NOMO-1 treated with DMSO at 0.1 percent for 48 hours (cell line): ENCODE measurements at regions not wholly inside any gene's neighbourhood (a gene's known extent, or its start where the extent isn't known, plus 50 kb on each side); places are given as distances from the start of the nearest gene placed in this dataset.

Experiments
- DNase-seq: peaks from one replicate; lab custom pipeline; 2025; ENCODE audit not compliant: unreplicated experiment; lab: John Stamatoyannopoulos, UW

GRCh38 chr5:39502704-39503103 is 77.9 kb upstream of the DAB2 start:
- DNase-seq, result no peak

GRCh38 chr5:39501397-39501796 is 76.6 kb upstream of the DAB2 start:
- DNase-seq, result no peak

- DNase-seq, result no peak
Measured at GRCh38 chr5:39500551-39501175, 75.9 kb upstream of the DAB2 start.

GRCh38 chr5:39498278-39498952 is 73.6 kb upstream of the DAB2 start:
- DNase-seq, result peak; percentile 94

- DNase-seq, result no peak
Measured at GRCh38 chr5:39497322-39497721, 72.5 kb upstream of the DAB2 start.

GRCh38 chr5:39495227-39495626 is 70.4 kb upstream of the DAB2 start:
- DNase-seq, result no peak

GRCh38 chr5:39494534-39494933 is 69.8 kb upstream of the DAB2 start:
- DNase-seq, result no peak

- no peak for DNase-seq
Measured at GRCh38 chr5:39494107-39494510, 69.3 kb upstream of the DAB2 start.

- no peak for DNase-seq
Measured at GRCh38 chr5:39491210-39491609, 66.4 kb upstream of the DAB2 start.

GRCh38 chr5:39489263-39489662 is 64.5 kb upstream of the DAB2 start:
- no peak for DNase-seq

- DNase-seq, result no peak
Measured at GRCh38 chr5:39486790-39487189, 62.0 kb upstream of the DAB2 start.

- no peak for DNase-seq
Measured at GRCh38 chr5:39486361-39486760, 61.6 kb upstream of the DAB2 start.

GRCh38 chr5:39485079-39485478 is 60.3 kb upstream of the DAB2 start:
- no peak for DNase-seq

- DNase-seq, result no peak
Measured at GRCh38 chr5:39484673-39485072, 59.9 kb upstream of the DAB2 start.

- no peak for DNase-seq
Measured at GRCh38 chr5:39482098-39482497, 57.3 kb upstream of the DAB2 start.

- DNase-seq, result no peak
Measured at GRCh38 chr5:39479537-39479936, 54.8 kb upstream of the DAB2 start.

GRCh38 chr5:39478863-39479262 is 54.1 kb upstream of the DAB2 start:
- DNase-seq, result no peak

GRCh38 chr5:39476843-39477220 is 52.1 kb upstream of the DAB2 start:
- no peak for DNase-seq

GRCh38 chr5:39475881-39476842 is 51.4 kb upstream of the DAB2 start:
- DNase-seq, result peak; percentile 20

- no peak for DNase-seq
Measured at GRCh38 chr5:39475159-39475571, 50.4 kb upstream of the DAB2 start.
